CD14-positive monocyte (primary cell): ENCODE measurements at regions not wholly inside any gene's neighbourhood (a gene's known extent, or its start where the extent isn't known, plus 50 kb on each side); places are given as distances from the start of the nearest gene placed in this dataset.

ENCODE experiments used
- DNase-seq, 3 donors: peaks; one replicate each; pipeline ENCODE4 v3.0.0-alpha.2; 2011 to 2022
- H2AFZ ChIP-seq: 2 replicates; pipeline ENCODE4 v1.6.0; 2012; ENCODE audit warnings: mild to moderate bottlenecking, low read depth, low read length, inconsistent platforms; ENCODE audit not compliant: insufficient read depth, poor library complexity, severe bottlenecking
- H3K27ac ChIP-seq, 2 donors: 1 replicate in 1 of 2; 2 replicates in 1 of 2; pipeline ENCODE4 v1.5.1; 2012 to 2013; ENCODE audit warnings: low read length in 2 of 2, control low read depth in 1 of 2, inconsistent platforms in 1 of 2, low read depth in 1 of 2, mild to moderate bottlenecking in 1 of 2
- H3K27me3 ChIP-seq, 2 donors: one replicate each; pipeline versions ENCODE4 v1.6.0 to v1.6.1; 2011 to 2013; ENCODE audit warnings: low read length in 2 of 2; ENCODE audit not compliant: control insufficient read depth in 2 of 2, insufficient read depth in 2 of 2
- H3K36me3 ChIP-seq, 2 donors: replicated peaks in 1 of 2; 1 replicate in 1 of 2; 2 replicates in 1 of 2; pipeline versions ENCODE4 v1.5.1 to v1.6.1; 2012 to 2013; ENCODE audit warnings: low read length in 2 of 2, control low read depth in 1 of 2, inconsistent platforms in 1 of 2, mild to moderate bottlenecking in 1 of 2; ENCODE audit not compliant: insufficient read depth in 2 of 2, control insufficient read depth in 1 of 2
- H3K4me1 ChIP-seq, 2 donors: 1 replicate in 1 of 2; 2 replicates in 1 of 2; pipeline versions ENCODE4 v1.5.1 to v1.6.1; 2012 to 2013; ENCODE audit warnings: low read length in 2 of 2, control low read depth in 1 of 2, inconsistent platforms in 1 of 2, mild to moderate bottlenecking in 1 of 2, moderate library complexity in 1 of 2; ENCODE audit not compliant: insufficient read depth in 2 of 2, control insufficient read depth in 1 of 2
- H3K4me2 ChIP-seq: replicated peaks from 2 replicates; pipeline ENCODE3; 2012; ENCODE audit warnings: low read length, moderate library complexity, mild to moderate bottlenecking; ENCODE audit not compliant: poor library complexity, severe bottlenecking; ENCODE audit errors: extremely low read depth
- H3K4me3 ChIP-seq, 3 experiments: fragments of 200-600 bp in 1 of 3; sonication (generic) in 1 of 3; replicated peaks in 1 of 3; 1 replicate in 2 of 3; 2 replicates in 1 of 3; pipeline ENCODE4 v1.5.1; 2011 to 2013; ENCODE audit warnings: low read length in 3 of 3, mild to moderate bottlenecking in 3 of 3, control low read depth in 2 of 3, low read depth in 2 of 3, inconsistent platforms in 1 of 3, moderate library complexity in 1 of 3
- H3K79me2 ChIP-seq: 2 replicates; pipeline ENCODE4 v1.6.0; 2012; ENCODE audit warnings: mild to moderate bottlenecking, control low read depth, inconsistent platforms, low read length, moderate library complexity; ENCODE audit not compliant: insufficient read depth
- H3K9ac ChIP-seq: 2 replicates; pipeline ENCODE4 v1.6.0; 2017; ENCODE audit warnings: low read length, mild to moderate bottlenecking; ENCODE audit not compliant: insufficient read depth, poor library complexity, severe bottlenecking
- H3K9me3 ChIP-seq, 2 donors: replicated peaks in 1 of 2; 1 replicate in 1 of 2; 2 replicates in 1 of 2; pipeline versions ENCODE4 v1.5.1 to v1.6.1; 2012 to 2013; ENCODE audit warnings: low read length in 2 of 2, control low read depth in 1 of 2; ENCODE audit not compliant: control insufficient read depth in 1 of 2, insufficient read depth in 1 of 2
- H4K20me1 ChIP-seq: 2 replicates; pipeline ENCODE4 v1.6.0; 2012; ENCODE audit warnings: mild to moderate bottlenecking, low read length, control low read depth, moderate library complexity; ENCODE audit not compliant: insufficient read depth
- H3K27ac Mint-ChIP-seq, 7 donors: one replicate each; pipeline ENCODE4 v1.8.0; 2020; ENCODE audit warnings: mild to moderate bottlenecking in 7 of 7, mixed read lengths in 7 of 7, moderate library complexity in 6 of 7, inconsistent platforms in 2 of 7
- H3K27me3 Mint-ChIP-seq, 3 donors: one replicate each; pipeline ENCODE4 v1.8.0; 2021 to 2022; ENCODE audit warnings: low read depth in 3 of 3, mild to moderate bottlenecking in 3 of 3, mixed read lengths in 3 of 3, moderate library complexity in 3 of 3, inconsistent platforms in 1 of 3
- H3K36me3 Mint-ChIP-seq, 2 donors: one replicate each; pipeline ENCODE4 v1.8.0; 2020; ENCODE audit warnings: mixed read lengths in 2 of 2, inconsistent platforms in 1 of 2, mild to moderate bottlenecking in 1 of 2
- H3K4me1 Mint-ChIP-seq: one replicate; pipeline ENCODE4 v1.8.0; 2020; ENCODE audit warnings: mild to moderate bottlenecking, mixed read lengths
- H3K4me3 Mint-ChIP-seq, 2 donors: one replicate each; pipeline ENCODE4 v1.8.0; 2020; ENCODE audit warnings: mild to moderate bottlenecking in 2 of 2, mixed read lengths in 2 of 2, moderate library complexity in 1 of 2
- H3K9me3 Mint-ChIP-seq, 7 donors: one replicate each; pipeline ENCODE4 v1.8.0; 2020 to 2022; ENCODE audit warnings: mixed read lengths in 7 of 7, mild to moderate bottlenecking in 6 of 7, moderate library complexity in 6 of 7, inconsistent platforms in 2 of 7
- CTCF ChIP-seq: fragments of 200-600 bp; IDR thresholded peaks from one replicate; pipeline ENCODE4 v1.8.0; 2022; ENCODE audit warnings: antibody characterized with exemption, mild to moderate bottlenecking
- WGBS: methylation state at CpG from one replicate; pipeline ENCODE4 v1.1.5; 2013; ENCODE audit warnings: missing lambda C conversion rate; ENCODE audit not compliant: insufficient coverage; 5-methylcytosine and 5-hydroxymethylcytosine counted together
- intact Hi-C, 2 donors: fragments of 100-400 bp; cut with micrococcal nuclease; formaldehyde crosslinking; loops; one replicate each; pipeline versions ENCODE4 v1.15.0 to v1.15.1; 2023

GRCh38 chr10:130510755-130511154 is 374.6 kb downstream of the GLRX3 start:
- Histone ChIP-seq H3K4me3 (no peak overlapping the region), H3K9ac (no peak overlapping the region), H3K9me3 (no peaks in the 10 kb centered on the region), H3K27ac (no peak overlapping the region), H3K4me2 (no peak overlapping the region), H3K36me3 (no peaks in the 10 kb centered on the region), H2AFZ (no peak overlapping the region), H3K27me3 (peaks cover 0 to 2% of the 10 kb centered on the region in 2 donors), H3K79me2 (no peaks in the 10 kb centered on the region), H4K20me1 (no peaks in the 10 kb centered on the region), H3K4me1 (no peaks in the 10 kb centered on the region)
- no peaks in the 10 kb centered on the region for H3K36me3 Mint-ChIP-seq
- no peaks in the 10 kb centered on the region for H3K4me1 Mint-ChIP-seq
- H3K4me3 Mint-ChIP-seq, result no peak overlapping the region
- peaks cover 0 to 4% (median 2%) of the 10 kb centered on the region in 7 donors for H3K9me3 Mint-ChIP-seq
- no peak for DNase-seq
- H3K27me3 Mint-ChIP-seq, result peaks cover 0 to 4% (median 2%) of the 10 kb centered on the region in 3 donors
- intact Hi-C loops, result no loop called here
- TF ChIP-seq CTCF, result no peak
- peak overlapping the region in 1 of 7 donors; percentile 42 for H3K27ac Mint-ChIP-seq
- WGBS, result 93% methylated on average over 6 of the region's 9 CpGs

GRCh38 chr10:130511766-130512165 is 375.6 kb downstream of the GLRX3 start:
- intact Hi-C loops, result no loop called here
- Histone ChIP-seq H3K36me3 (no peaks in the 10 kb centered on the region), H3K27ac (no peak overlapping the region), H2AFZ (no peak overlapping the region), H3K9me3 (peaks cover 0 to 3% of the 10 kb centered on the region in 2 donors), H4K20me1 (no peaks in the 10 kb centered on the region), H3K9ac (no peak overlapping the region), H3K79me2 (no peaks in the 10 kb centered on the region), H3K4me3 (no peak overlapping the region), H3K27me3 (peaks cover 0 to 2% of the 10 kb centered on the region in 2 donors), H3K4me2 (no peak overlapping the region), H3K4me1 (no peaks in the 10 kb centered on the region)
- Mint-ChIP-seq H3K27me3 (peaks cover 1 to 2% (median 2%) of the 10 kb centered on the region in 3 donors), H3K4me3 (no peak overlapping the region), H3K27ac (no peak overlapping the region), H3K9me3 (peaks cover 0 to 4% (median 2%) of the 10 kb centered on the region in 7 donors), H3K4me1 (no peaks in the 10 kb centered on the region), H3K36me3 (no peaks in the 10 kb centered on the region)
- no peak for DNase-seq
- TF ChIP-seq CTCF, result no peak
- WGBS, result 86% methylated on average over 8 of the region's 10 CpGs
